ENCODE measurements at regions not wholly inside any gene's neighbourhood (a gene's known extent, or its start where the extent isn't known, plus 50 kb on each side); places are given as distances from the start of the nearest gene placed in this dataset.

- TF ChIP-seq POLR2A (IDR thresholded peaks at IDR 0.05): no peak
- no peak for DNase-seq (ENCODE audit: extremely low spot score in 2 of 2)
- Histone ChIP-seq H3K4me3 (no peak overlapping the region), H3K36me3 (no peaks in the 10 kb centered on the region), H3K27me3 (no peaks in the 10 kb centered on the region), H3K27ac (no peak overlapping the region), H3K9me3 (no peaks in the 10 kb centered on the region), H3K4me1 (no peaks in the 10 kb centered on the region)
- intact Hi-C loops (cut with DNase I): no loop called here
Observed at GRCh38 chr3:174462916-174463315, 396.2 kb upstream of the NAALADL2 start.

- Histone ChIP-seq H3K36me3 (no peaks in the 10 kb centered on the region), H3K9me3 (no peaks in the 10 kb centered on the region), H3K4me3 (no peak overlapping the region), H3K27ac (no peak overlapping the region), H3K27me3 (no peaks in the 10 kb centered on the region), H3K4me1 (no peaks in the 10 kb centered on the region)
- no peak for DNase-seq (ENCODE audit: extremely low spot score in 2 of 2)
- TF ChIP-seq CTCF (IDR thresholded peaks at IDR 0.05) (no peak), POLR2A (IDR thresholded peaks at IDR 0.05) (no peak), POLR2AphosphoS5 (IDR thresholded peaks at IDR 0.05; ENCODE audit: insufficient read depth in 1 of 2, low read depth in 1 of 2) (no peak)
- intact Hi-C loops (cut with DNase I): no loop called here
Observed at GRCh38 chr3:174465177-174465576, 394.0 kb upstream of the NAALADL2 start.

- Histone ChIP-seq H3K9me3 (no peaks in the 10 kb centered on the region), H3K4me3 (no peak overlapping the region), H3K36me3 (no peaks in the 10 kb centered on the region), H3K27me3 (no peaks in the 10 kb centered on the region), H3K27ac (no peak overlapping the region), H3K4me1 (no peaks in the 10 kb centered on the region)
- DNase-seq (ENCODE audit: extremely low spot score in 2 of 2): no peak
- intact Hi-C loops (cut with DNase I): no loop called here
- TF ChIP-seq POLR2AphosphoS5 (IDR thresholded peaks at IDR 0.05; ENCODE audit: insufficient read depth in 1 of 2, low read depth in 1 of 2): no peak
- TF ChIP-seq CTCF (IDR thresholded peaks at IDR 0.05): no peak
- TF ChIP-seq POLR2A (IDR thresholded peaks at IDR 0.05): no peak
Observed at GRCh38 chr3:174466471-174467054, 392.6 kb upstream of the NAALADL2 start.

- no peak for TF ChIP-seq POLR2A (IDR thresholded peaks at IDR 0.05)
- no peak for TF ChIP-seq CTCF (IDR thresholded peaks at IDR 0.05)
- Histone ChIP-seq H3K27me3 (no peaks in the 10 kb centered on the region), H3K9me3 (no peaks in the 10 kb centered on the region), H3K4me3 (no peak overlapping the region), H3K27ac (no peak overlapping the region), H3K4me1 (no peaks in the 10 kb centered on the region), H3K36me3 (no peaks in the 10 kb centered on the region)
- DNase-seq (ENCODE audit: extremely low spot score in 2 of 2): no peak
- intact Hi-C loops (cut with DNase I): no loop called here
Observed at GRCh38 chr3:174477491-174477890, 381.6 kb upstream of the NAALADL2 start.

- Histone ChIP-seq H3K9me3 (no peaks in the 10 kb centered on the region), H3K4me1 (no peaks in the 10 kb centered on the region), H3K27ac (no peak overlapping the region), H3K27me3 (no peaks in the 10 kb centered on the region), H3K36me3 (no peaks in the 10 kb centered on the region), H3K4me3 (no peak overlapping the region)
- TF ChIP-seq CTCF (IDR thresholded peaks at IDR 0.05) (no peak), POLR2AphosphoS5 (IDR thresholded peaks at IDR 0.05; ENCODE audit: insufficient read depth in 1 of 2, low read depth in 1 of 2) (no peak), POLR2A (IDR thresholded peaks at IDR 0.05) (no peak)
- no peak for DNase-seq (ENCODE audit: extremely low spot score in 2 of 2)
- intact Hi-C loops (cut with DNase I): no loop called here
Observed at GRCh38 chr3:174480767-174481166, 378.4 kb upstream of the NAALADL2 start.

Data from vagina (tissue), 2 donors.